ENCODE measurements at regions not wholly inside any gene's neighbourhood (a gene's known extent, or its start where the extent isn't known, plus 50 kb on each side); places are given as distances from the start of the nearest gene placed in this dataset.

GRCh38 chr4:14446904-14447303, 555.4 kb upstream of the CPEB2 start (continued):
- TF ChIP-seq KDM5A (IDR thresholded peaks at IDR 0.05; ENCODE audit: low read length) (no peak), CTBP2 (IDR thresholded peaks at IDR 0.05; ENCODE audit: borderline replicate concordance, insufficient read depth, insufficient read length, low read length) (no peak), TAF7 (optimal IDR thresholded peaks at IDR 0.05; ENCODE audit: borderline replicate concordance, low read depth, low read length) (no peak)

Measured in H1 (cell line).